HepG2 (cell line): ENCODE measurements at regions not wholly inside any gene's neighbourhood (a gene's known extent, or its start where the extent isn't known, plus 50 kb on each side); places are given as distances from the start of the nearest gene placed in this dataset.

Experiments used
- ATAC-seq: fragments of 200-7000 bp; cut with Tn5 transposase; 3 replicates; pipeline ENCODE4 v1.9.1; 2020; ENCODE audit warnings: mild to moderate bottlenecking, moderate library complexity
- BruUV-seq: library from RNA; stranded (reverse); fragments of 400-500 nt; replicated peaks from 2 replicates; lab custom pipeline; 2021; lab: Mats Ljungman, UMichigan
- CTCF ChIA-PET: fragments of 300-600 bp; formaldehyde crosslinking; extraction: SDS; loops from one replicate; lab custom pipeline; 2021; ENCODE audit warnings: low total read pairs, inconsistent platforms, low intra/inter-chr PET ratio; lab: Yijun Ruan, JAX
- POLR2A ChIA-PET: fragments of 350-600 bp; sonication (Branson Sonifier 250); formaldehyde crosslinking; loops from one replicate; lab custom pipeline; 2020; ENCODE audit warnings: antibody characterized with exemption, inconsistent platforms; lab: Yijun Ruan, JAX
- DNase-seq: peaks from one replicate; pipeline ENCODE4 v3.0.0-alpha.2; 2015; ENCODE audit warnings: low spot score
- FAIRE-seq: peaks from 3 replicates; lab custom pipeline; 2011; peaks lifted over from hg19 to GRCh38; lab: Jason Lieb, UNC
- H2AFZ ChIP-seq: one replicate; pipeline ENCODE4 v1.6.1; 2011; ENCODE audit warnings: low read length, inconsistent platforms
- H3K27ac ChIP-seq: fragments of 300-600 bp; 3 replicates; pipeline ENCODE4 v1.8.0; 2011; ENCODE audit warnings: mixed run types, mild to moderate bottlenecking, mixed read lengths, low read length, inconsistent platforms; ENCODE audit not compliant: insufficient read depth; ENCODE audit errors: extremely low read length
- H3K27me3 ChIP-seq, 2 experiments: fragments of 200-600 bp in 1 of 2; 2 replicates in 1 of 2; 3 replicates in 1 of 2; pipeline versions ENCODE4 v1.6.0 to v1.8.0; 2011; ENCODE audit warnings: low read length in 2 of 2, mild to moderate bottlenecking in 2 of 2, moderate library complexity in 2 of 2, inconsistent platforms in 1 of 2; ENCODE audit not compliant: insufficient read depth in 2 of 2, control insufficient read depth in 1 of 2
- H3K36me3 ChIP-seq, 2 experiments: fragments of 200-600 bp in 1 of 2; replicated peaks in 1 of 2; 2 replicates in 1 of 2; 3 replicates in 1 of 2; pipeline versions ENCODE4 v1.5.1 to v1.8.0; 2011; ENCODE audit warnings: low read length in 2 of 2, inconsistent platforms in 1 of 2; ENCODE audit not compliant: insufficient read depth in 2 of 2, control insufficient read depth in 1 of 2
- H3K4me1 ChIP-seq: 2 replicates; pipeline ENCODE4 v1.5.1; 2012; ENCODE audit warnings: low read length, inconsistent platforms; ENCODE audit not compliant: insufficient read depth
- H3K4me2 ChIP-seq: 2 replicates; pipeline ENCODE4 v1.6.0; 2011; ENCODE audit warnings: low read depth, low read length, inconsistent platforms
- H3K4me3 ChIP-seq, 3 experiments: fragments of 200-600 bp in 1 of 3; sonication (generic), shearing (Covaris generic) in 1 of 3; replicated peaks in 1 of 3; 2 replicates each; pipeline ENCODE4 v1.5.1; 2011 to 2016; ENCODE audit warnings: low read length in 3 of 3, inconsistent platforms in 2 of 3, low read depth in 2 of 3, mild to moderate bottlenecking in 2 of 3, control low read depth in 1 of 3, mixed read lengths in 1 of 3; ENCODE audit not compliant: insufficient read depth in 1 of 3
- H3K79me2 ChIP-seq: one replicate; pipeline ENCODE4 v1.6.1; 2011; ENCODE audit warnings: low read length, inconsistent platforms; ENCODE audit not compliant: insufficient read depth
- H3K9ac ChIP-seq: 2 replicates; pipeline ENCODE4 v1.6.0; 2011; ENCODE audit warnings: mild to moderate bottlenecking, low read depth, low read length, inconsistent platforms; ENCODE audit not compliant: insufficient read depth
- H3K9me3 ChIP-seq: 2 replicates; pipeline ENCODE4 v1.5.1; 2012; ENCODE audit warnings: mild to moderate bottlenecking, low read length
- H4K20me1 ChIP-seq: 2 replicates; pipeline ENCODE4 v1.6.0; 2011; ENCODE audit warnings: inconsistent platforms, mild to moderate bottlenecking, low read length, moderate library complexity; ENCODE audit not compliant: insufficient read depth
- FUBP1 ChIP-seq: sonication (generic); formaldehyde crosslinking; IDR thresholded peaks from 2 replicates; pipeline ENCODE4 v1.5.1; 2020; ENCODE audit warnings: missing genetic modification reagents, mild to moderate bottlenecking, borderline replicate concordance
- KDM4B ChIP-seq: sonication (generic); formaldehyde crosslinking; IDR thresholded peaks from 2 replicates; pipeline ENCODE4 v1.4.0; 2020; ENCODE audit warnings: missing genetic modification reagents
- MED13 ChIP-seq: sonication (generic); formaldehyde crosslinking; IDR thresholded peaks from 2 replicates; pipeline ENCODE4 v1.5.0; 2020; ENCODE audit warnings: missing genetic modification reagents
- SALL2 ChIP-seq: sonication (generic); formaldehyde crosslinking; IDR thresholded peaks from 2 replicates; pipeline ENCODE4 v1.8.1; 2023; ENCODE audit warnings: mild to moderate bottlenecking, missing genetic modification reagents, inconsistent platforms
- SMAD3 ChIP-seq: sonication (generic); formaldehyde crosslinking; IDR thresholded peaks from 2 replicates; pipeline ENCODE4 v1.4.0; 2020; ENCODE audit warnings: missing genetic modification reagents
- ZFX ChIP-seq: sonication (generic); formaldehyde crosslinking; IDR thresholded peaks from 2 replicates; pipeline ENCODE4 v1.4.0; 2020; ENCODE audit warnings: mild to moderate bottlenecking, low read depth, missing genetic modification reagents, moderate library complexity
- ZMAT5 ChIP-seq: sonication (generic); formaldehyde crosslinking; IDR thresholded peaks from 2 replicates; pipeline ENCODE4 v1.5.0; 2020; ENCODE audit warnings: mild to moderate bottlenecking, low read depth, missing genetic modification reagents, borderline replicate concordance
- ZNF414 ChIP-seq: sonication (generic); formaldehyde crosslinking; IDR thresholded peaks from 2 replicates; pipeline ENCODE4 v1.5.0; 2020; ENCODE audit warnings: missing genetic modification reagents
- ZNF546 ChIP-seq: sonication (generic); formaldehyde crosslinking; conservative IDR thresholded peaks from 2 replicates; pipeline ENCODE4 v1.8.1; 2023; ENCODE audit warnings: mild to moderate bottlenecking, missing genetic modification reagents
- ZNF549 ChIP-seq: sonication (generic); formaldehyde crosslinking; IDR thresholded peaks from 2 replicates; pipeline ENCODE4 v1.5.0; 2020; ENCODE audit warnings: missing genetic modification reagents
- ZNF660 ChIP-seq: sonication (generic); formaldehyde crosslinking; IDR thresholded peaks from 2 replicates; pipeline ENCODE4 v1.5.1; 2020; ENCODE audit warnings: mild to moderate bottlenecking, low read depth, missing genetic modification reagents, borderline replicate concordance
- WGBS: methylation state at CpG from one replicate; pipeline ENCODE4 v1.1.6; 2017; ENCODE audit warnings: low lambda C conversion rate; 5-methylcytosine and 5-hydroxymethylcytosine counted together
- in situ Hi-C: cut with HindIII; loops from 2 replicates; pipeline ENCODE4 v1.10.0; 2017; ENCODE audit warnings: low pct_unique_long_range_greater_than_20kb; ENCODE audit not compliant: extremely low pct_ligation_motif_present
- intact Hi-C: fragments of 100-400 bp; cut with micrococcal nuclease; formaldehyde crosslinking; loops from one replicate; pipeline ENCODE4 v1.10.0; 2022; ENCODE audit not compliant: unreplicated experiment
- TF ChIP-seq, protein P1 (sequence below): IDR thresholded peaks from 2 replicates; pipeline ENCODE4 v1.6.1; 2012; ENCODE audit warnings: inconsistent platforms
- TF ChIP-seq, protein P2 (sequence below): sonication (generic); formaldehyde crosslinking; IDR thresholded peaks from 2 replicates; pipeline ENCODE4 v1.5.0; 2020; ENCODE audit warnings: missing genetic modification reagents, mild to moderate bottlenecking, borderline replicate concordance

- Histone ChIP-seq H4K20me1 (no peaks in the 10 kb centered on the region), H3K4me3 (no peak overlapping the region), H3K27ac (no peak overlapping the region), H2AFZ (no peak overlapping the region), H3K4me1 (no peaks in the 10 kb centered on the region), H3K36me3 (no peaks in the 10 kb centered on the region), H3K27me3 (peaks cover 1 to 26% of the 10 kb centered on the region in 2 experiments; a peak in 3 of 5 replicates), H3K9me3 (no peaks in the 10 kb centered on the region), H3K4me2 (no peak overlapping the region), H3K9ac (no peak overlapping the region), H3K79me2 (no peaks in the 10 kb centered on the region)
- POLR2A ChIA-PET, result no interaction called here
- 60% methylated on average over 1 of the region's 2 CpGs for WGBS
- TF ChIP-seq ZNF660 (CRISPR knock-in tag) (no peak), SALL2 (CRISPR knock-in tag) (no peak), KDM4B (CRISPR knock-in tag) (no peak), ZNF549 (CRISPR knock-in tag) (no peak), MED13 (no peak), ZFX (no peak), ZMAT5 (no peak), SMAD3 (no peak), FUBP1 (CRISPR knock-in tag) (no peak), ZNF546 (CRISPR knock-in tag) (no peak), ZNF414 (CRISPR knock-in tag) (no peak)
- TF ChIP-seq, protein P1, sequence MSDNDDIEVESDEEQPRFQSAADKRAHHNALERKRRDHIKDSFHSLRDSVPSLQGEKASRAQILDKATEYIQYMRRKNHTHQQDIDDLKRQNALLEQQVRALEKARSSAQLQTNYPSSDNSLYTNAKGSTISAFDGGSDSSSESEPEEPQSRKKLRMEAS, result no peak
- TF ChIP-seq, protein P2, sequence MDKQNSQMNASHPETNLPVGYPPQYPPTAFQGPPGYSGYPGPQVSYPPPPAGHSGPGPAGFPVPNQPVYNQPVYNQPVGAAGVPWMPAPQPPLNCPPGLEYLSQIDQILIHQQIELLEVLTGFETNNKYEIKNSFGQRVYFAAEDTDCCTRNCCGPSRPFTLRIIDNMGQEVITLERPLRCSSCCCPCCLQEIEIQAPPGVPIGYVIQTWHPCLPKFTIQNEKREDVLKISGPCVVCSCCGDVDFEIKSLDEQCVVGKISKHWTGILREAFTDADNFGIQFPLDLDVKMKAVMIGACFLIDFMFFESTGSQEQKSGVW (CRISPR knock-in tag), result no peak
- in situ Hi-C loops (no loop called here), intact Hi-C loops (no loop called here)
- BruUV-seq, result no TSS peak
- ATAC-seq, result no peak
- no peak for FAIRE-seq
- no peak for DNase-seq
- CTCF ChIA-PET, result no interaction called here
Observed at GRCh38 chr3:44029100-44029499, 212.6 kb upstream of the TOPAZ1 start.
